ENCODE measurements at regions not wholly inside any gene's neighbourhood (a gene's known extent, or its start where the extent isn't known, plus 50 kb on each side); places are given as distances from the start of the nearest gene placed in this dataset.

GRCh38 chr14:65252482-65253255, 150.4 kb upstream of the MAX start:
- FAIRE-seq = no peak

GRCh38 chr14:65255029-65255545, 152.8 kb upstream of the MAX start:
- no peak for FAIRE-seq

- FAIRE-seq = no peak
These were observed 153.5 kb upstream of the MAX start for GRCh38 chr14:65255583-65256461.

- FAIRE-seq = no peak
These were observed 154.4 kb upstream of the MAX start for GRCh38 chr14:65256714-65257113.

- FAIRE-seq = no peak
These were observed 155.1 kb upstream of the FUT8 start for GRCh38 chr14:65257425-65257824.

GRCh38 chr14:65258391-65258790, 154.1 kb upstream of the FUT8 start:
- no peak for FAIRE-seq

GRCh38 chr14:65259000-65259399, 153.5 kb upstream of the FUT8 start:
- FAIRE-seq = no peak

- no peak for FAIRE-seq
These were observed 151.7 kb upstream of the FUT8 start for GRCh38 chr14:65260786-65261185.

- FAIRE-seq = no peak
These were observed 151.1 kb upstream of the FUT8 start for GRCh38 chr14:65261425-65261920.

GRCh38 chr14:65261946-65262345, 150.6 kb upstream of the FUT8 start:
- no peak for FAIRE-seq

- FAIRE-seq = no peak
These were observed 149.2 kb upstream of the FUT8 start for GRCh38 chr14:65263177-65263788.

GRCh38 chr14:65267856-65268255, 144.7 kb upstream of the FUT8 start:
- FAIRE-seq = no peak

- FAIRE-seq = no peak
These were observed 143.9 kb upstream of the FUT8 start for GRCh38 chr14:65268594-65268993.

- FAIRE-seq = no peak
These were observed 142.8 kb upstream of the FUT8 start for GRCh38 chr14:65269732-65270131.

GRCh38 chr14:65277027-65277426, 135.5 kb upstream of the FUT8 start:
- FAIRE-seq = no peak

- FAIRE-seq = no peak
These were observed 134.8 kb upstream of the FUT8 start for GRCh38 chr14:65277580-65278270.

- no peak for FAIRE-seq
These were observed 133.9 kb upstream of the FUT8 start for GRCh38 chr14:65278589-65278988.

- no peak for FAIRE-seq
These were observed 133.0 kb upstream of the FUT8 start for GRCh38 chr14:65279510-65279909.

GRCh38 chr14:65279958-65280357, 132.6 kb upstream of the FUT8 start:
- FAIRE-seq = no peak

- FAIRE-seq = no peak
These were observed 131.9 kb upstream of the FUT8 start for GRCh38 chr14:65280653-65281052.

GRCh38 chr14:65281991-65282895, 130.3 kb upstream of the FUT8 start:
- no peak for FAIRE-seq

- FAIRE-seq = no peak
These were observed 129.7 kb upstream of the FUT8 start for GRCh38 chr14:65282896-65283253.
